ENCODE measurements at regions not wholly inside any gene's neighbourhood (a gene's known extent, or its start where the extent isn't known, plus 50 kb on each side); places are given as distances from the start of the nearest gene placed in this dataset.

GRCh38 chr9:106751681-106752080 is 111.3 kb upstream of the ZNF462 start (continued):
- TF ChIP-seq, protein P1, sequence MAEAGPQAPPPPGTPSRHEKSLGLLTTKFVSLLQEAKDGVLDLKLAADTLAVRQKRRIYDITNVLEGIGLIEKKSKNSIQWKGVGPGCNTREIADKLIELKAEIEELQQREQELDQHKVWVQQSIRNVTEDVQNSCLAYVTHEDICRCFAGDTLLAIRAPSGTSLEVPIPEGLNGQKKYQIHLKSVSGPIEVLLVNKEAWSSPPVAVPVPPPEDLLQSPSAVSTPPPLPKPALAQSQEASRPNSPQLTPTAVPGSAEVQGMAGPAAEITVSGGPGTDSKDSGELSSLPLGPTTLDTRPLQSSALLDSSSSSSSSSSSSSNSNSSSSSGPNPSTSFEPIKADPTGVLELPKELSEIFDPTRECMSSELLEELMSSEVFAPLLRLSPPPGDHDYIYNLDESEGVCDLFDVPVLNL (CRISPR knock-in tag; IDR thresholded peaks at IDR 0.05; ENCODE audit: borderline replicate concordance, low read depth): no peak
- TF ChIP-seq E2F1 (CRISPR knock-in tag; IDR thresholded peaks at IDR 0.05) (no peak), CREB1 (CRISPR knock-in tag; IDR thresholded peaks at IDR 0.05) (no peak), NFATC4 (CRISPR knock-in tag; IDR thresholded peaks at IDR 0.05) (no peak), MYBL2 (CRISPR knock-in tag; IDR thresholded peaks at IDR 0.05) (no peak)
- TF ChIP-seq, protein P2, sequence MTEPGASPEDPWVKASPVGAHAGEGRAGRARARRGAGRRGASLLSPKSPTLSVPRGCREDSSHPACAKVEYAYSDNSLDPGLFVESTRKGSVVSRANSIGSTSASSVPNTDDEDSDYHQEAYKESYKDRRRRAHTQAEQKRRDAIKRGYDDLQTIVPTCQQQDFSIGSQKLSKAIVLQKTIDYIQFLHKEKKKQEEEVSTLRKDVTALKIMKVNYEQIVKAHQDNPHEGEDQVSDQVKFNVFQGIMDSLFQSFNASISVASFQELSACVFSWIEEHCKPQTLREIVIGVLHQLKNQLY (CRISPR knock-in tag; IDR thresholded peaks at IDR 0.05): no peak

DNA sequence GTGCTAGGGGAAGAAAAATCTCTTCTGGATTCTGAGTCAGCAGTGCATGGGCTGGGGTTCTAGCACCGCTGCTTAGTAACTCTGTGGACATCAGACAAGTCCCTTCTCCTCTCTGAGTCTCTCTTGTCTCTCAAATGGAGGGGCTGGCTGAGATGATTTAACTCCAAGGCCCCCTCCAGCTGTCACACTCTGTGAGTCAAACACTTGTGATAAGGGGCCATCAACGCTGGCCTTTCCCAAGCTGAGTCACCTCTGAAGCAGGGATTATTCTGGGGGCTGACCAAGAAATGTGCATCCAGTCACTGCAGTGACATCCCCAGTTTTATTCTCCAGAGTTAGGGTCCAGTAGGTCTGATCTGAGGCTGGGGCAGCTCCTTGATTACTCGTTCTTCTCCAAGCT is 110.4 kb upstream of the ZNF462 start:
- POLR2A ChIA-PET: interaction anchor here (0.6 kb wide), 1 partner anchor 147 kb away, joined by 4 read pairs; no protein-coding TSS in a partner anchor
- ATAC-seq (no peak), DNase-seq (ENCODE audit: low spot score) (no peak)
- TF ChIP-seq, protein P3, sequence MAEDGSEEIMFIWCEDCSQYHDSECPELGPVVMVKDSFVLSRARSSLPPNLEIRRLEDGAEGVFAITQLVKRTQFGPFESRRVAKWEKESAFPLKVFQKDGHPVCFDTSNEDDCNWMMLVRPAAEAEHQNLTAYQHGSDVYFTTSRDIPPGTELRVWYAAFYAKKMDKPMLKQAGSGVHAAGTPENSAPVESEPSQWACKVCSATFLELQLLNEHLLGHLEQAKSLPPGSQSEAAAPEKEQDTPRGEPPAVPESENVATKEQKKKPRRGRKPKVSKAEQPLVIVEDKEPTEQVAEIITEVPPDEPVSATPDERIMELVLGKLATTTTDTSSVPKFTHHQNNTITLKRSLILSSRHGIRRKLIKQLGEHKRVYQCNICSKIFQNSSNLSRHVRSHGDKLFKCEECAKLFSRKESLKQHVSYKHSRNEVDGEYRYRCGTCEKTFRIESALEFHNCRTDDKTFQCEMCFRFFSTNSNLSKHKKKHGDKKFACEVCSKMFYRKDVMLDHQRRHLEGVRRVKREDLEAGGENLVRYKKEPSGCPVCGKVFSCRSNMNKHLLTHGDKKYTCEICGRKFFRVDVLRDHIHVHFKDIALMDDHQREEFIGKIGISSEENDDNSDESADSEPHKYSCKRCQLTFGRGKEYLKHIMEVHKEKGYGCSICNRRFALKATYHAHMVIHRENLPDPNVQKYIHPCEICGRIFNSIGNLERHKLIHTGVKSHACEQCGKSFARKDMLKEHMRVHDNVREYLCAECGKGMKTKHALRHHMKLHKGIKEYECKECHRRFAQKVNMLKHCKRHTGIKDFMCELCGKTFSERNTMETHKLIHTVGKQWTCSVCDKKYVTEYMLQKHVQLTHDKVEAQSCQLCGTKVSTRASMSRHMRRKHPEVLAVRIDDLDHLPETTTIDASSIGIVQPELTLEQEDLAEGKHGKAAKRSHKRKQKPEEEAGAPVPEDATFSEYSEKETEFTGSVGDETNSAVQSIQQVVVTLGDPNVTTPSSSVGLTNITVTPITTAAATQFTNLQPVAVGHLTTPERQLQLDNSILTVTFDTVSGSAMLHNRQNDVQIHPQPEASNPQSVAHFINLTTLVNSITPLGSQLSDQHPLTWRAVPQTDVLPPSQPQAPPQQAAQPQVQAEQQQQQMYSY (CRISPR knock-in tag; IDR thresholded peaks at IDR 0.05): no peak
- TF ChIP-seq ARID4B (CRISPR knock-in tag; IDR thresholded peaks at IDR 0.05; ENCODE audit: borderline replicate concordance) (no peak), TEAD4 (CRISPR knock-in tag; IDR thresholded peaks at IDR 0.05) (no peak), SOX15 (CRISPR knock-in tag; IDR thresholded peaks at IDR 0.05) (no peak), GABPB1 (CRISPR knock-in tag; IDR thresholded peaks at IDR 0.05) (no peak), CREM (CRISPR knock-in tag; IDR thresholded peaks at IDR 0.05) (no peak), ZNF416 (CRISPR knock-in tag; IDR thresholded peaks at IDR 0.05) (no peak), ZNF219 (CRISPR knock-in tag; IDR thresholded peaks at IDR 0.05; ENCODE audit: borderline replicate concordance) (no peak), ESRRA (CRISPR knock-in tag; IDR thresholded peaks at IDR 0.05; ENCODE audit: borderline replicate concordance) (no peak), AR (CRISPR knock-in tag; IDR thresholded peaks at IDR 0.05) (no peak)
- TF ChIP-seq, protein P4, sequence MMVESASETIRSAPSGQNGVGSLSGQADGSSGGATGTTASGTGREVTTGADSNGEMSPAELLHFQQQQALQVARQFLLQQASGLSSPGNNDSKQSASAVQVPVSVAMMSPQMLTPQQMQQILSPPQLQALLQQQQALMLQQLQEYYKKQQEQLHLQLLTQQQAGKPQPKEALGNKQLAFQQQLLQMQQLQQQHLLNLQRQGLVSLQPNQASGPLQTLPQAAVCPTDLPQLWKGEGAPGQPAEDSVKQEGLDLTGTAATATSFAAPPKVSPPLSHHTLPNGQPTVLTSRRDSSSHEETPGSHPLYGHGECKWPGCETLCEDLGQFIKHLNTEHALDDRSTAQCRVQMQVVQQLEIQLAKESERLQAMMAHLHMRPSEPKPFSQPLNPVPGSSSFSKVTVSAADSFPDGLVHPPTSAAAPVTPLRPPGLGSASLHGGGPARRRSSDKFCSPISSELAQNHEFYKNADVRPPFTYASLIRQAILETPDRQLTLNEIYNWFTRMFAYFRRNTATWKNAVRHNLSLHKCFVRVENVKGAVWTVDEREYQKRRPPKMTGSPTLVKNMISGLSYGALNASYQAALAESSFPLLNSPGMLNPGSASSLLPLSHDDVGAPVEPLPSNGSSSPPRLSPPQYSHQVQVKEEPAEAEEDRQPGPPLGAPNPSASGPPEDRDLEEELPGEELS (CRISPR knock-in tag; IDR thresholded peaks at IDR 0.05): no peak
- TF ChIP-seq, protein P5, sequence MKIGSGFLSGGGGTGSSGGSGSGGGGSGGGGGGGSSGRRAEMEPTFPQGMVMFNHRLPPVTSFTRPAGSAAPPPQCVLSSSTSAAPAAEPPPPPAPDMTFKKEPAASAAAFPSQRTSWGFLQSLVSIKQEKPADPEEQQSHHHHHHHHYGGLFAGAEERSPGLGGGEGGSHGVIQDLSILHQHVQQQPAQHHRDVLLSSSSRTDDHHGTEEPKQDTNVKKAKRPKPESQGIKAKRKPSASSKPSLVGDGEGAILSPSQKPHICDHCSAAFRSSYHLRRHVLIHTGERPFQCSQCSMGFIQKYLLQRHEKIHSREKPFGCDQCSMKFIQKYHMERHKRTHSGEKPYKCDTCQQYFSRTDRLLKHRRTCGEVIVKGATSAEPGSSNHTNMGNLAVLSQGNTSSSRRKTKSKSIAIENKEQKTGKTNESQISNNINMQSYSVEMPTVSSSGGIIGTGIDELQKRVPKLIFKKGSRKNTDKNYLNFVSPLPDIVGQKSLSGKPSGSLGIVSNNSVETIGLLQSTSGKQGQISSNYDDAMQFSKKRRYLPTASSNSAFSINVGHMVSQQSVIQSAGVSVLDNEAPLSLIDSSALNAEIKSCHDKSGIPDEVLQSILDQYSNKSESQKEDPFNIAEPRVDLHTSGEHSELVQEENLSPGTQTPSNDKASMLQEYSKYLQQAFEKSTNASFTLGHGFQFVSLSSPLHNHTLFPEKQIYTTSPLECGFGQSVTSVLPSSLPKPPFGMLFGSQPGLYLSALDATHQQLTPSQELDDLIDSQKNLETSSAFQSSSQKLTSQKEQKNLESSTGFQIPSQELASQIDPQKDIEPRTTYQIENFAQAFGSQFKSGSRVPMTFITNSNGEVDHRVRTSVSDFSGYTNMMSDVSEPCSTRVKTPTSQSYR (CRISPR knock-in tag; IDR thresholded peaks at IDR 0.05): no peak

More for the DNA sequence above, 110.4 kb upstream of the ZNF462 start:
- Mint-ChIP-seq H3K36me3 (no peaks in the 10 kb centered on the region), H3K4me3 (no peak overlapping the region), H3K27ac (no peak overlapping the region), H3K4me1 (peaks cover 29% of the 10 kb centered on the region), H3K9me3 (no peaks in the 10 kb centered on the region), H3K27me3 (ENCODE audit: low read depth) (no peaks in the 10 kb centered on the region; the same call in 1 of the 2 replicates)
- CTCF ChIA-PET: no interaction called here

Measured in WTC11 (cell line).